IMR-90 (cell line): ENCODE measurements at regions not wholly inside any gene's neighbourhood (a gene's known extent, or its start where the extent isn't known, plus 50 kb on each side); places are given as distances from the start of the nearest gene placed in this dataset.

Experiments
- ATAC-seq: fragments of 200-7000 bp; cut with Tn5 transposase; 2 replicates; pipeline ENCODE4 v1.9.1; 2020; ENCODE audit warnings: low read depth, mild to moderate bottlenecking, moderate library complexity
- BruUV-seq: library from RNA; stranded (reverse); fragments of 400-500 nt; replicated peaks from 2 replicates; lab custom pipeline; 2021; lab: Mats Ljungman, UMichigan
- CTCF ChIA-PET: fragments of 300-600 bp; formaldehyde crosslinking; extraction: SDS; loops from one replicate; lab custom pipeline; 2021; ENCODE audit warnings: antibody characterized with exemption; lab: Yijun Ruan, JAX
- POLR2A ChIA-PET: fragments of 300-600 bp; sonication (Branson Sonifier 250); formaldehyde crosslinking; loops from one replicate; lab custom pipeline; 2022; ENCODE audit warnings: antibody characterized with exemption; ENCODE audit not compliant: unreplicated experiment; lab: Charles Lee
- DNase-seq: peaks from one replicate; pipeline ENCODE4 v3.0.0; 2013
- H2AFZ ChIP-seq: replicated peaks from 2 replicates; pipeline ENCODE3; 2013; ENCODE audit warnings: low read length, mild to moderate bottlenecking; ENCODE audit not compliant: poor library complexity
- H2AK5ac ChIP-seq: 2 replicates; pipeline ENCODE4 v1.6.1; 2013; ENCODE audit warnings: low read depth, low read length, inconsistent platforms
- H2AK9ac ChIP-seq: replicated peaks from 2 replicates; pipeline ENCODE3; 2013; ENCODE audit warnings: mild to moderate bottlenecking, low read depth, low read length, moderate library complexity; ENCODE audit not compliant: poor library complexity
- H2BK120ac ChIP-seq: 2 replicates; pipeline ENCODE4 v1.6.1; 2013; ENCODE audit warnings: low read depth, low read length, inconsistent platforms
- H2BK15ac ChIP-seq: 3 replicates; pipeline ENCODE4 v1.6.1; 2013; ENCODE audit warnings: low read depth, low read length, inconsistent platforms
- H2BK20ac ChIP-seq: 2 replicates; pipeline ENCODE4 v1.6.1; 2013; ENCODE audit warnings: low read depth, mild to moderate bottlenecking, inconsistent platforms, low read length, moderate library complexity
- H2BK5ac ChIP-seq: 2 replicates; pipeline ENCODE4 v1.6.1; 2013; ENCODE audit warnings: mild to moderate bottlenecking, low read depth, low read length, inconsistent platforms; ENCODE audit not compliant: poor library complexity, severe bottlenecking
- H3K14ac ChIP-seq: replicated peaks from 2 replicates; pipeline ENCODE4 v1.6.1; 2013; ENCODE audit warnings: low read depth, low read length, inconsistent platforms
- H3K18ac ChIP-seq: 2 replicates; pipeline ENCODE4 v1.6.1; 2013; ENCODE audit warnings: low read depth, low read length, control low read depth
- H3K23ac ChIP-seq: 2 replicates; pipeline ENCODE4 v1.6.1; 2013; ENCODE audit warnings: low read depth, low read length, inconsistent platforms
- H3K27ac ChIP-seq: 2 replicates; pipeline ENCODE4 v1.5.1; 2013; ENCODE audit warnings: mild to moderate bottlenecking, control low read depth, low read length; ENCODE audit not compliant: insufficient read depth
- H3K27me3 ChIP-seq: 2 replicates; pipeline ENCODE4 v1.6.1; 2013; ENCODE audit warnings: low read length; ENCODE audit not compliant: control insufficient read depth, insufficient read depth
- H3K36me3 ChIP-seq: 2 replicates; pipeline ENCODE4 v1.6.1; 2013; ENCODE audit warnings: low read length, mixed read lengths; ENCODE audit not compliant: control insufficient read depth, insufficient read depth
- H3K4ac ChIP-seq: 2 replicates; pipeline ENCODE4 v1.6.1; 2013; ENCODE audit warnings: low read depth, low read length, inconsistent platforms
- H3K4me1 ChIP-seq: 2 replicates; pipeline ENCODE4 v1.6.1; 2013; ENCODE audit warnings: low read length, mixed read lengths; ENCODE audit not compliant: control insufficient read depth, insufficient read depth
- H3K4me2 ChIP-seq: 2 replicates; pipeline ENCODE4 v1.6.1; 2013; ENCODE audit warnings: low read depth, mild to moderate bottlenecking, control low read depth, low read length, moderate library complexity
- H3K4me3 ChIP-seq: 2 replicates; pipeline ENCODE4 v1.5.1; 2013; ENCODE audit warnings: low read depth, mild to moderate bottlenecking, control low read depth, low read length, moderate library complexity; ENCODE audit not compliant: insufficient read depth
- H3K56ac ChIP-seq: 2 replicates; pipeline ENCODE4 v1.6.1; 2013; ENCODE audit warnings: low read length, inconsistent platforms; ENCODE audit not compliant: insufficient read depth; ENCODE audit errors: extremely low read depth
- H3K79me1 ChIP-seq, 2 experiments: 2 replicates each; pipeline ENCODE4 v1.6.1; 2013; ENCODE audit warnings: low read length in 2 of 2, inconsistent platforms in 1 of 2, low read depth in 1 of 2
- H3K9ac ChIP-seq: 2 replicates; pipeline ENCODE4 v1.6.1; 2013; ENCODE audit warnings: low read depth, low read length, control low read depth
- H3K9me1 ChIP-seq: 2 replicates; pipeline ENCODE4 v1.6.1; 2013; ENCODE audit warnings: low read length, inconsistent platforms; ENCODE audit not compliant: insufficient read depth
- H3K9me3 ChIP-seq: 2 replicates; pipeline ENCODE4 v1.6.1; 2013; ENCODE audit warnings: low read length; ENCODE audit not compliant: control insufficient read depth, insufficient read depth
- H4K20me1 ChIP-seq: 2 replicates; pipeline ENCODE4 v1.6.1; 2013; ENCODE audit warnings: low read length, inconsistent platforms; ENCODE audit not compliant: insufficient read depth
- H4K5ac ChIP-seq: 2 replicates; pipeline ENCODE4 v1.6.1; 2013; ENCODE audit warnings: mild to moderate bottlenecking, low read depth, low read length, control low read depth
- H4K8ac ChIP-seq, 2 experiments: 2 replicates each; pipeline ENCODE4 v1.6.1; 2013; ENCODE audit warnings: low read depth in 2 of 2, low read length in 2 of 2, control low read depth in 1 of 2, inconsistent platforms in 1 of 2
- H4K91ac ChIP-seq: 2 replicates; pipeline ENCODE4 v1.6.1; 2013; ENCODE audit warnings: low read depth, low read length, inconsistent platforms; ENCODE audit not compliant: insufficient read depth
- CHD1 ChIP-seq: IDR thresholded peaks from 2 replicates; pipeline ENCODE4 v1.6.1; 2012; ENCODE audit warnings: low read depth, low read length, improper control_type of control experiment
- MAFK ChIP-seq: IDR thresholded peaks from 2 replicates; pipeline ENCODE4 v1.6.1; 2012; ENCODE audit warnings: low read depth, low read length, improper control_type of control experiment
- MAZ ChIP-seq: IDR thresholded peaks from 2 replicates; pipeline ENCODE4 v1.6.1; 2012; ENCODE audit warnings: low read depth, mild to moderate bottlenecking, low read length, improper control_type of control experiment, moderate library complexity, borderline replicate concordance
- WGBS, 2 experiments: methylation state at CpG; one replicate each; pipeline versions ENCODE4 v1.1.5 to v1.1.7; 2013; ENCODE audit warnings: missing lambda C conversion rate in 2 of 2; ENCODE audit not compliant: insufficient read length in 1 of 2; ENCODE audit errors: extremely low coverage in 2 of 2; 5-methylcytosine and 5-hydroxymethylcytosine counted together
- dilution Hi-C: fragments of 300-500 bp; cut with HindIII; formaldehyde crosslinking; loops from one replicate; pipeline ENCODE4 v1.14.3; 2018; ENCODE audit warnings: low sequenced_read_pairs; ENCODE audit not compliant: unreplicated experiment
- in situ Hi-C: fragments of 300-500 bp; cut with MboI; formaldehyde crosslinking; loops from 3 replicates; pipeline ENCODE4 v1.14.3; 2019; ENCODE audit warnings: low sequenced_read_pairs, inconsistent platforms, mixed read lengths
- intact Hi-C: fragments of 100-400 bp; cut with micrococcal nuclease; formaldehyde crosslinking; loops from 2 replicates; pipeline ENCODE4 v1.10.0; 2022
- TF ChIP-seq, protein P1 (sequence below): fragments of 150-350 bp; IDR thresholded peaks from 2 replicates; pipeline ENCODE4 v1.6.1; 2016; ENCODE audit warnings: low read depth, mild to moderate bottlenecking, low read length, moderate library complexity, borderline replicate concordance

DNA sequence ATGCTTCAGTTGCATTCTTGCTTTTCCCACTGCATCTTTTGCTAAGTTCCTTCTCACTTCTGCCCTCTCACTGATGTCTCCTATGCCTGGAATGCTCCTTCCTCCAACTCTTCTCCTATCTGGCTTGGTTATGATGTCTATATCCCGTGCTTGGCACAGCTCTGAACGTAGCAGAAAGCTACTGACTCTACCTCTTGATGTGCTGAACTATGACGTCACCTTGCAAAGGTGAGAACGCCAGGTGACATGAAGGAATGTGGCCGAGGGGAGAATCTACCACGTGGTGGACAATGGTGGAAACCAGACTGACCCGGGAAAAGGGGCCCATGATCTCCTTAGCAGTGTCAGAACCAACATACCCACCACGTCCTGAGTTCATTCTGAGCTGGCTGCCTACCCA is 209.7 kb downstream of the SH3BP4 start:
- Histone ChIP-seq H2AK9ac (no peak overlapping the region), H2BK20ac (no peak overlapping the region), H4K91ac (no peak overlapping the region), H3K36me3 (no peaks in the 10 kb centered on the region), H2AK5ac (no peak overlapping the region), H2AFZ (no peak overlapping the region), H3K27ac (no peak overlapping the region), H3K79me1 (no peaks in the 10 kb centered on the region), H3K4me1 (no peaks in the 10 kb centered on the region), H3K23ac (no peak overlapping the region), H3K4me2 (no peak overlapping the region), H4K20me1 (no peaks in the 10 kb centered on the region), H2BK5ac (no peak overlapping the region), H3K56ac (no peak overlapping the region), H3K4ac (no peak overlapping the region), H4K5ac (no peak overlapping the region), H3K9me1 (no peaks in the 10 kb centered on the region), H3K4me3 (no peak overlapping the region), H2BK15ac (no peak overlapping the region), H3K9me3 (peaks cover 4% of the 10 kb centered on the region; the same call in 1 of the 2 replicates), H3K9ac (no peak overlapping the region), H3K27me3 (peaks cover 31% of the 10 kb centered on the region), H3K18ac (no peak overlapping the region), H3K14ac (no peak overlapping the region), H4K8ac (no peak overlapping the region), H2BK120ac (no peak overlapping the region)
- intact Hi-C loops (no loop called here), in situ Hi-C loops (no loop called here), dilution Hi-C loops (no loop called here)
- WGBS, 2 experiments: 80% methylated on average over 1 of the region's 8 CpGs; no CpG with 5 or more reads in 1 of the 2 experiments
- DNase-seq: no peak
- TF ChIP-seq, protein P1, sequence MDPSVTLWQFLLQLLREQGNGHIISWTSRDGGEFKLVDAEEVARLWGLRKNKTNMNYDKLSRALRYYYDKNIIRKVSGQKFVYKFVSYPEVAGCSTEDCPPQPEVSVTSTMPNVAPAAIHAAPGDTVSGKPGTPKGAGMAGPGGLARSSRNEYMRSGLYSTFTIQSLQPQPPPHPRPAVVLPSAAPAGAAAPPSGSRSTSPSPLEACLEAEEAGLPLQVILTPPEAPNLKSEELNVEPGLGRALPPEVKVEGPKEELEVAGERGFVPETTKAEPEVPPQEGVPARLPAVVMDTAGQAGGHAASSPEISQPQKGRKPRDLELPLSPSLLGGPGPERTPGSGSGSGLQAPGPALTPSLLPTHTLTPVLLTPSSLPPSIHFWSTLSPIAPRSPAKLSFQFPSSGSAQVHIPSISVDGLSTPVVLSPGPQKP: no peak
- TF ChIP-seq MAZ: no peak
- no peak for TF ChIP-seq CHD1
- TF ChIP-seq MAFK: no peak
- POLR2A ChIA-PET: no interaction called here
- CTCF ChIA-PET: no interaction called here
- ATAC-seq: no peak
- no TSS peak for BruUV-seq
